ENCODE measurements at regions not wholly inside any gene's neighbourhood (a gene's known extent, or its start where the extent isn't known, plus 50 kb on each side); places are given as distances from the start of the nearest gene placed in this dataset.
"Not testable (repeated sequence)": the region's sequence is repeated elsewhere in the genome, so short reads cannot be mapped to it uniquely, and the experiment has no call there.

- Histone ChIP-seq H3K36me3 (no peaks in the 10 kb centered on the region), H3K27me3 (no peaks in the 10 kb centered on the region), H3K4me1 (no peaks in the 10 kb centered on the region), H3K27ac (no peak overlapping the region), H3K9me3 (no peaks in the 10 kb centered on the region), H3K4me3 (no peak overlapping the region)
- no peak for DNase-seq
- TF ChIP-seq POLR2A (IDR thresholded peaks at IDR 0.05), result no peak
- TF ChIP-seq CTCF (IDR thresholded peaks at IDR 0.05), result no peak
Measured at GRCh38 chr20:11992426-11992825, 74.7 kb downstream of the BTBD3 start.

GRCh38 chr20:11993886-11994461, 76.3 kb downstream of the BTBD3 start:
- Histone ChIP-seq H3K9me3 (no peaks in the 10 kb centered on the region), H3K36me3 (no peaks in the 10 kb centered on the region), H3K27me3 (no peaks in the 10 kb centered on the region), H3K4me1 (no peaks in the 10 kb centered on the region), H3K4me3 (no peak overlapping the region), H3K27ac (no peak overlapping the region)
- TF ChIP-seq CTCF (IDR thresholded peaks at IDR 0.05) (no peak), POLR2A (IDR thresholded peaks at IDR 0.05) (no peak)
- no peak for DNase-seq

- Histone ChIP-seq H3K4me1 (no peaks in the 10 kb centered on the region), H3K36me3 (no peaks in the 10 kb centered on the region), H3K4me3 (no peak overlapping the region), H3K9me3 (no peaks in the 10 kb centered on the region), H3K27ac (no peak overlapping the region), H3K27me3 (no peaks in the 10 kb centered on the region)
- TF ChIP-seq POLR2A (IDR thresholded peaks at IDR 0.05) (no peak), CTCF (IDR thresholded peaks at IDR 0.05) (no peak)
- no peak for DNase-seq
Measured at GRCh38 chr20:11995805-11996567, 78.3 kb downstream of the BTBD3 start.

GRCh38 chr20:12004776-12005175, 87.1 kb downstream of the BTBD3 start:
- not testable (repeated sequence) for H3K9me3 ChIP-seq, H3K27me3 ChIP-seq, H3K4me3 ChIP-seq, H3K36me3 ChIP-seq, H3K4me1 ChIP-seq, H3K27ac ChIP-seq, DNase-seq

GRCh38 chr20:12012241-12013222, 94.8 kb downstream of the BTBD3 start:
- H3K27ac ChIP-seq, result no peak overlapping the region
- no peaks in the 10 kb centered on the region for H3K9me3 ChIP-seq
- no peaks in the 10 kb centered on the region for H3K36me3 ChIP-seq
- no peaks in the 10 kb centered on the region for H3K27me3 ChIP-seq
- no peaks in the 10 kb centered on the region for H3K4me1 ChIP-seq
- H3K4me3 ChIP-seq, result no peak overlapping the region
- TF ChIP-seq POLR2A (IDR thresholded peaks at IDR 0.05) (no peak), CTCF (IDR thresholded peaks at IDR 0.05) (peak in 4 of 6 experiments; percentile 63 to 100 (median 99))
- peak in 1 of 3 donors; percentile 57 for DNase-seq
